GM19455 (cell line): ENCODE measurements at regions not wholly inside any gene's neighbourhood (a gene's known extent, or its start where the extent isn't known, plus 50 kb on each side); places are given as distances from the start of the nearest gene placed in this dataset.

Experiments
- ATAC-seq: cut with Tn5 transposase; IDR thresholded peaks from one replicate; pipeline ENCODE4 v1.9.1; 2021; ENCODE audit not compliant: unreplicated experiment

- no peak for ATAC-seq
These were observed 657.1 kb upstream of the BOD1L1 start for GRCh38 chr4:14284578-14284977.

GRCh38 chr4:14289708-14290107 lies 662.2 kb upstream of the BOD1L1 start:
- ATAC-seq: no peak

- ATAC-seq: no peak
These were observed 666.1 kb upstream of the BOD1L1 start for GRCh38 chr4:14293582-14293981.

- no peak for ATAC-seq
These were observed 667.1 kb upstream of the BOD1L1 start for GRCh38 chr4:14294611-14295010.

- no peak for ATAC-seq
These were observed 671.6 kb upstream of the BOD1L1 start for GRCh38 chr4:14299166-14299565.

GRCh38 chr4:14302021-14302420 lies 674.5 kb upstream of the BOD1L1 start:
- ATAC-seq: no peak

GRCh38 chr4:14303856-14304255 lies 676.3 kb upstream of the BOD1L1 start:
- ATAC-seq: no peak

GRCh38 chr4:14308229-14308651 lies 680.7 kb upstream of the BOD1L1 start:
- ATAC-seq: no peak

GRCh38 chr4:14309431-14309830 lies 681.9 kb upstream of the BOD1L1 start:
- ATAC-seq: no peak

DNA sequence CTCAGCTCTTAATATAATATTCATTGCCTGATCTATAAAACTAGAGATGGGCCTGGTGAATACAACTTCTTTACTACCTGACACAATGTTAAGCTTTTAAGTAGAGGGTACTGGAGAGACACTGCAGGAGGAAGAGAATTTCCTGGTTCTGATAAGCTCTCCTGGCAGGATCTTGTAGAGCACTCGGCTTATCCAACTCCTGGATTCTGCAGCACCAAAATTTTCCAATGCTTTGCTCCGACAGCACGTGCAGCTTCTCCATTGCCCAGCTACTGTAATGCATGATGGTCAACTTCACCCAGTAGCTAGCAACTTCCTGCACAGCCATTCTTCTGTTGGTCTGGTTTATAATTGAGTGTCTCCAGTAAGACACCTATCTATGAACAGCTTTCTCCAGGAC lies 686.2 kb upstream of the BOD1L1 start:
- no peak for ATAC-seq

GRCh38 chr4:14315129-14315528 lies 687.2 kb upstream of the CPEB2 start:
- no peak for ATAC-seq

DNA sequence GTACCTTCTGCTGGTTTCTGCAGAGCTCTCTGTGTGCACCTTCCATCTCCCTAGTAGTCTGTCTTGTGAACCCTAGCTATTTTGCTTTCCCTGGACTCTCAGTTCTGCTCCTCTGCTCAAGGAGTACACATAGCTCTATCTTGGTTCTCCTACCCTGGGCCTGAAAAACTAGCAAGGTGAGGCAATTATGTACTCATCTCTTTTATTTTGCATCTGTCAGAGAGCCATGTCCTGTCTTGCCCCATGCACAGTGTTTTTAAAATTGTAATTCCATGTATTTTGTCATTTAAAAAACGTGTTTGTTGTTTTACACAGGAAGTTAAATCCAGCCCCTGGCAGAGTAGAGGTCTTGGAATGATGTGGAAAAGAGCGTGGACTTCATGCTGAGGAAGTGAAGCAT lies 684.9 kb upstream of the CPEB2 start:
- ATAC-seq: no peak

- ATAC-seq: no peak
These were observed 683.6 kb upstream of the CPEB2 start for GRCh38 chr4:14318671-14319070.

GRCh38 chr4:14321723-14322122 lies 680.6 kb upstream of the CPEB2 start:
- ATAC-seq: no peak

- no peak for ATAC-seq
These were observed 679.1 kb upstream of the CPEB2 start for GRCh38 chr4:14323191-14323590.

- ATAC-seq: no peak
These were observed 673.1 kb upstream of the CPEB2 start for GRCh38 chr4:14329228-14329627.

DNA sequence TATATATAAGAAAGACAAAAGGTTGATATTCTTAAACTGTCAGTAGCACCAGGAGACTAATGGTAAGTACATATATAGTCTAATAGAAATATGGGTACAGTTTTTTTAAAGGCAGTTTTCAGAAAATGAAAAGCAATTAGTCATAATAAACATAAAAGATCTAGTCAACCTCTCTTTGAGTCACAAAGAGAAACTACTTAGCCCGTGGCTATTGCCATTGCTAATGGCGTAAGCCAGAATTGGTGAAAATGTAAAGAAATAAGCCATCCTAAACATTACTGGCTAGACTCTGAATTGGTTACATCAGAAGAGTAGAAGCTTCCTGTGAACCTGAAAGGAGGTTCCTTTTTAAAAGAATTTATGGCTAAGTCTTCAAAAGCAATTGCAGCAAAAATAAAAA lies 668.7 kb upstream of the CPEB2 start:
- ATAC-seq: no peak

GRCh38 chr4:14334166-14334565 lies 668.1 kb upstream of the CPEB2 start:
- no peak for ATAC-seq

DNA sequence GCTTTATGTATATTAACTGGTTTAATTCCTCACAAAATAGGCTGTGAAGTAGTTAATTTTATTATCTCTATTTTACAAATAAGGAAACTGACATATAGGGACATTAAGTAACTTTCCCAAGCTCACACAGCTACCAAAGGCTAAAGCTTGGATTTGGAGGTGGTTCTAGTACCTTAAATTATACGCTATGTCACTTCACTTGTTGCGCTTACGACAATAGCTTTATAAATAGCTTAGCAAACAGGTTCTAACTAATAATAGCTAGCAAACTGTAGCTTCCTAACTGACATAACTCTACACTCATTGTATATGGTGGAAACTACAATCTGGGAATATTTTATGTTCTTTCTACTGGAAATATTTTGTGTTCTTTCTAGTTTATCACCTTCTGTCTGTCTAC lies 666.4 kb upstream of the CPEB2 start:
- ATAC-seq: no peak

DNA sequence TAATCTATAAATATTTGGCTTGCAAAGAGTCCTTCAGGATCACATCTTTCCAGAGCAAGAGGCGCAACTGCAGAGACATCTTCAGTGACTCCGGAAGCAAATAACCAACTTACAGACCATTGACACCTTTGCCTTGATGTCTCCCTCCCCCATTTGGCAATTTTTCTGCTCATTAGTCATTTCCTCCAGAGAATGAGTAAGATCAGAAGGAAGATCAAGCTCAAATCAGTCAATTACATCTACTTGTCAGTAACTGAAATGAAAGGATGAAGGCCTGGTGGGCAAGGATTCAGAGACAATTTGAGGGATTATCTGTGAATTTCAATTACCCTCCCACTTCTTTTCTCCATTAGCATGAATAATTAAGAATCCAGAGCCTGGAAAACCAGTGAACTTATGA lies 665.6 kb upstream of the CPEB2 start:
- no peak for ATAC-seq

DNA sequence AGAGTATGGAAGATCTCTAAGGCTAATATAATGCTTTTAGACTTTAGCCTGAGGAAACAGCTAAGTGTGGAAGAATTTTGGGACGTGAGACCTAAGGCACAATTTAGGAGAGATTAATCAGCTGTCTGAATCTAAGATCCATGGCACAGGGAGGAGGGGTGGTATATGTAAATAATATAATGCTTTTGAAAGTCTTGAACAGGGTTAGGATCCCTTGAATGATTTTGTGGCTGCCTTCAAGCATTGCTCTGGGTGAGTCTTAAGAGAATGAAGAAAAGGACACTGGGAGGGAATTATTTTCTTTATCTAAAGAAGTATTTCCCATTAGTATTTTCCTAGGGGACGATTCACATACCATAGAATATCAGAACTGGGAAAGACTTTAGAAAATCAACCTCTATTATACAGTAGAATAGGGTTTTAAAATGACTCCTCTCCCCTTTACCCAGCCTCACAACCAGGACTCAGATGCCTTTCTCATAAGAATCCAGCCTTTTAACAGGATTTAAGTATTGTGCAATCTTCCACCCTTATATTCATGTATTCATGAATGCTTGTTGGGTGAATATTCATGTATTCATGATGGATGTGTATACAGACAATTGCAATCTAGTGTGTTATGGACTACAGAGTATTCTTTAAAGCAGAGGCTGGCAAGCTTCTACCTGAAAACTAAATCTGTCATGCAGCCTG lies 664.2 kb upstream of the CPEB2 start:
- ATAC-seq: no peak

DNA sequence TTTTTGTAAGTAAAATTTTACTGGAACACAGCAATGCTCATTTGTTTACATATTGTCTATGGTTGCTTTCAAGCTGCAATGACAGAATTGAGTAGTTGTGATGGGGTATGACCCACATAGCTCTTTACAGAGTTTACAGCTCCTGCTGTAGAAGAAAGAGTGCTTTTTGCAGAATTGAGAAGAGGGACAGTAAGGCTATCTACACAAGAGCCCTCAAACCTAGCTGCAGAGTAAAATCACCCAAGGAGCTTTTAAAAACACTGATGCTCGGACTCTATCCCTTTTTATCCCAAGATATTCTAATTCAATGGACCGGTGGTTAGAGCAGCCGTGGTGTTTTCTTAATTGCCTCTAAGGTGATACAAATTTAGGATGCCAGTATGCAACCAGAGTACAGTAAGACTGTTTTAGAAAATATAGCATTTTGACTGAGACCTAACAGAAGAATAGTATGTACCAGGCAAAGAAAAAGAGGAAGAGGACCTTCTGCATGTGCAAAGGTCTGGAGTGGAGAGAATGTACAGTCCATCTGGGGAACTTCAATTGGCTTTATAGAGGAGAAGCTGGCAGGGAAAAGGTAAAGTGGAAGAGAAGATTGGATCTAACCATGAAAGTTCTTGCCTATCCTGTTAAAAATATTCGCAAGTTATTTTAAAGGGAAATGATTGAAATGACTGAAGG lies 663.6 kb upstream of the CPEB2 start:
- ATAC-seq: no peak

GRCh38 chr4:14339715-14340114 lies 662.6 kb upstream of the CPEB2 start:
- ATAC-seq: no peak
